ENCODE measurements at regions not wholly inside any gene's neighbourhood (a gene's known extent, or its start where the extent isn't known, plus 50 kb on each side); places are given as distances from the start of the nearest gene placed in this dataset.
"Not testable (repeated sequence)": the region's sequence is repeated elsewhere in the genome, so short reads cannot be mapped to it uniquely, and the experiment has no call there.

GRCh38 chr13:55981381-55981780 is 1159.3 kb upstream of the PRR20A start:
- Histone ChIP-seq H3K4me3 (no peak overlapping the region), H3K9me3 (no peaks in the 10 kb centered on the region), H3K4me1 (no peaks in the 10 kb centered on the region), H3K36me3 (no peaks in the 10 kb centered on the region), H3K27ac (no peak overlapping the region), H3K27me3 (no peaks in the 10 kb centered on the region)
- no peak for DNase-seq
- TF ChIP-seq CTCF (IDR thresholded peaks at IDR 0.05) (no peak), POLR2A (IDR thresholded peaks at IDR 0.05) (no peak)

- not testable (repeated sequence) for H3K27me3 ChIP-seq, H3K36me3 ChIP-seq, H3K4me3 ChIP-seq, H3K9me3 ChIP-seq, H3K27ac ChIP-seq, H3K4me1 ChIP-seq, DNase-seq
Measured at GRCh38 chr13:55984026-55984425, 1156.7 kb upstream of the PRR20A start.

- TF ChIP-seq POLR2A (IDR thresholded peaks at IDR 0.05) (no peak), CTCF (IDR thresholded peaks at IDR 0.05) (no peak)
- Histone ChIP-seq H3K9me3 (no peaks in the 10 kb centered on the region), H3K27ac (no peak overlapping the region), H3K36me3 (no peaks in the 10 kb centered on the region), H3K27me3 (no peaks in the 10 kb centered on the region), H3K4me3 (no peak overlapping the region), H3K4me1 (no peaks in the 10 kb centered on the region)
- DNase-seq = no peak
Measured at GRCh38 chr13:55990631-55991030, 1150.1 kb upstream of the PRR20A start.

- H3K4me3 ChIP-seq = no peak overlapping the region
- no peaks in the 10 kb centered on the region for H3K9me3 ChIP-seq
- TF ChIP-seq CTCF (IDR thresholded peaks at IDR 0.05) = no peak
- no peak for TF ChIP-seq POLR2A (IDR thresholded peaks at IDR 0.05)
- H3K27me3 ChIP-seq = no peaks in the 10 kb centered on the region
- H3K4me1 ChIP-seq = no peaks in the 10 kb centered on the region
- DNase-seq = no peak
- no peaks in the 10 kb centered on the region for H3K36me3 ChIP-seq
- H3K27ac ChIP-seq = no peak overlapping the region
Measured at GRCh38 chr13:55991666-55992065, 1149.1 kb upstream of the PRR20A start.

DNA sequence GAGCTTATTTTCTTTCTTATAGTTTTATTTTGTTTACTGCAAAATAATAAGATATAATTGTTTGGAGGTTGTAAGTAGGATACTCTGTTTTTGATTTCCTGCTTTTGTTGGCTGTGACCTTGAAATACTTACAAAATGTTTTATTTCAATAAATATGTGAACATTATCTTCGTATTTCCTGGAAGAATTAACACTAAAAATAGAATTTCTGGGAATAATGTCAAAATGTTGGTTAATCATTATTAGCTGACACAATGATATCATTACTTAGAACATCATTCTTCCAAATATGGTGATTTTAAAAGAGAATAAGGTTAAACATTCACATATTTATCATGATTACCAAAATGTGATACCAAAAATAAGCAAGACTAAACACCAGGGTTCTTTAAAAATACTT is 1148.6 kb upstream of the PRR20A start:
- TF ChIP-seq CTCF (IDR thresholded peaks at IDR 0.05) (no peak), POLR2A (IDR thresholded peaks at IDR 0.05) (no peak)
- Histone ChIP-seq H3K4me3 (no peak overlapping the region), H3K27me3 (no peaks in the 10 kb centered on the region), H3K27ac (no peak overlapping the region), H3K36me3 (no peaks in the 10 kb centered on the region), H3K9me3 (no peaks in the 10 kb centered on the region), H3K4me1 (no peaks in the 10 kb centered on the region)
- no peak for DNase-seq

DNA sequence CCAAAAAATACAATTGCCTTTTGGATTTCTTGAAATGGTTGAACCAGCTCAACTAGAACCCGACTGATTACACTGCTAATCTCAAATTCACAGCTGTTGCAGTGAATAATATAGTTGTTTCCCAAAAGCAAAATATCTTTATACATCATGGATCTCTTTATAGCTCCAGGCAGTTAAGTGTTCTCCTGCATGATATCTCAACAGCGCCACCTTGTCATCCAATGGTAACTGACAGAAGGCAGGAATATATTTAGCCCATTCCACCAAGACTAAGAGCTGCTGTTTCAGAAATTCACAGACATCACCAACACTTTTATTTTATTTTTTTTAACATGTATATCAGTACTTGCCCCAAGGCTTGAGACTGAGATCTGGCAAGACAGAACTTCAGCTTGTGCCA is 1141.0 kb upstream of the PRR20A start:
- TF ChIP-seq POLR2A (IDR thresholded peaks at IDR 0.05) (no peak), CTCF (IDR thresholded peaks at IDR 0.05) (no peak)
- no peaks in the 10 kb centered on the region for H3K9me3 ChIP-seq
- H3K27me3 ChIP-seq = no peaks in the 10 kb centered on the region
- no peaks in the 10 kb centered on the region for H3K36me3 ChIP-seq
- no peak for DNase-seq
- no peaks in the 10 kb centered on the region for H3K4me1 ChIP-seq
- H3K4me3 ChIP-seq = no peak overlapping the region
- H3K27ac ChIP-seq = no peak overlapping the region

Measured in Peyer's patch (tissue), 4 donors.